Stimulated activated CD4-positive, alpha-beta T cell treated with anti-CD3 and anti-CD28 coated beads, Interleukin-4, amount 100 ng/mL, for 24 hours (primary cell): ENCODE measurements at regions not wholly inside any gene's neighbourhood (a gene's known extent, or its start where the extent isn't known, plus 50 kb on each side); places are given as distances from the start of the nearest gene placed in this dataset.

Experiments used
- DNase-seq: peaks from one replicate; pipeline ENCODE4 v3.0.0-alpha.2; 2020

GRCh38 chr4:181905708-181906107 lies 337.5 kb upstream of the TENM3 start:
- DNase-seq = no peak

DNA sequence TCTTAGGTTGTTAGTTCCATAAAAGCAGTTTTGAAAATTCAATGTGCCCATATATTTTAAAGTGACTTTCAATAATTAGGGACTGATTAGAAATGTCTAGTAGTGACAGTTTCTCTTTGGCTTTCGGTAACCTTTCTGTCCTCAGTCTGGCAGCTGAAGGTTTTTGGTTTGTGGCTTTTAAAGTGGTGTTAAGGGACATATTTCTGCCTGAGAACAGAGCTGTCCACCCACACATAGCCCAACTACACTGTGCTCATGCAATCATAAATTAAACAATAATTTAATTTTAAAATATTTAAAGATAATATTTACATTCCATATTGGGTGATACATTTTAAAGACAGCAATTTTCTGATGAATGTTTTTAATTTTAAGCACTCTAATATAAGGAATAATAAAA lies 335.0 kb upstream of the TENM3 start:
- DNase-seq = no peak

DNA sequence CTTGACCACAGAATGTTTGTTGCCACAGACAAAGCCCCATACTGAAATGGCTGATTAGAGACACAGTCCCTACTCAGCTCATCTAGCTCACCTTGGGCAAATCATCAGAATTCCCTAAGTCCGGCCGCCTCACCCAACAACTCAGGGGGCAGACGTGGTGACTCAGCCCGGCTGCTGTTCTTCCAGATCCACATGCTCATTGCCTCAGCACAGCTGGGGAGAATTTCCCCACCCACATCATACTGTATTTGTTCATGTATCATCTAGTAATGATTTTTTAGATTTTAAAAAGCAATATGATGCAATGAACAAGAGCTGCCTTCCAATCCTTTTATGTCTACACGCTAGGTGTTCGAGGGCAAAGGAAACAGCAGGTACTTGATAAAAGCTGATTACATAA lies 333.8 kb upstream of the TENM3 start:
- no peak for DNase-seq

DNA sequence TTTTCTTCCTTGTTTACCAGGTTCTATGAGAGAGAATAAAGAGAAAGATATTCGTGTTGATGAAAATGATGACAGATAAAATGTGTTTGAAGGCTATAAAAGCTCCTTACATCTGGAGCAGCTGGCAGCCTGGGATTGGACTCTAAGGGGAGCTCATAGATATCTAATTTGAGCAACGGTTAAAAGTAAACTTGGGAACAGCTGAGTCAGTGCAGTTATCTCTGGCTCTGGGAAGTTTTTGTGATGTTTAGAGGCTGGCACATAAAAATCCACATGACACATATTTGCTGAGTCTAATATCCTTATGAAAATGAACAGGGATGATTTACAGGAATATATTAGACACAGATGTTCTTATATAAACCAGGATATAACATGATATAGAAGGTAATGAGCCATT lies 331.8 kb upstream of the TENM3 start:
- DNase-seq = no peak

DNA sequence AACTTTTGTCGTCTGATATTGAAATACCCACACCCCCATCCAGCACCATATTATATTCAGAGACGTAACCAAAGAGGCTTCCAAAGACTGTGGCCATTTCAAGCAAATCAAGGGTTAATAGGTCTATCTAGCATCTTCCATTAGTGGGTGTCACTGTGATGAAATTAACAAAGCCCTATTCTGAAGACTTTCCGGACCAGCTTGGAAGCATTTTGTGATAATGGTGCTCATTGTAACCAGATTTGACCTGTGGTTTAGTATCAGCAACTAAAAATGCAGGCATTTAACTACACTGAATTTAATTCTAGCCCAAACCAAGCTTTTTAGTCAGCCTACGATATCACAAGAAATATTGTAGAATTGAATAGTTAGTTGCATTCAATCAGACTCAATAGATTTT lies 309.7 kb upstream of the TENM3 start:
- DNase-seq = no peak

GRCh38 chr4:181938631-181939030 lies 304.6 kb upstream of the TENM3 start:
- DNase-seq = no peak

DNA sequence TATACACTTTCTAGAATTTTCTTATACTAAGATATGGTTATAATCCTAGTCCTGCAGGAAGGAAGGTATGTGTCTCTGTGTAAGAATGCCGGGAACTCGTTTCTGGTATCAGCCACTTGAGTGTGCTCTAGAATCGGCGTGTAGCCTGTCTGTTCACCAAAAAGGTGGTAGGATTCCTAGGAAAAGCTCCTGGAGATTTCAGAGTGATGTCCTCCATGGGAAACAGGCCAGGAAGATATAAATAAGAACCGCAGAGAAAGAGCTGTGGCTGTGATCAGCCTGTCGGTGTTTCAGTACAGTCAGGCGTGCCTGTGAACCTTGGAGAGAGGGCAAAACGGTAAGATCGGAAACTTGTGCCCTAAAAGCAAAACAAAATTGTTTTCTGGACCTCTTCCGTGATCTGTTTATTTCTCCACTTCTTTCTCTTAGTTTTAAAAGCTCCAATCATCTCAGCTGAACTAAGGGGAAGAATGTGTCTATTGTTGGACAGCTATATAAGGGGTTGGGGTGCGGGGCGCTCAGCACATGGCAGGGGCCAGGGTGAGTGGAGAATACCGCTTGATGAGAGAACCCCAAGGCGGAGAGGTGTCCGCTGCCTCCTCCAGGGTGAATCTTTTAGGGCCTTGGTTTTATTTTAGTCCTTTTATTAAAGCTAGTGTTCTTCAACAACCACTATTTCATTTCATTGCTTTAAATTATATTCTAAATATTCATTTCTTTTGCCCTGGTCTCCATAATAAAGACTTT lies 303.8 kb upstream of the TENM3 start:
- DNase-seq = no peak

DNA sequence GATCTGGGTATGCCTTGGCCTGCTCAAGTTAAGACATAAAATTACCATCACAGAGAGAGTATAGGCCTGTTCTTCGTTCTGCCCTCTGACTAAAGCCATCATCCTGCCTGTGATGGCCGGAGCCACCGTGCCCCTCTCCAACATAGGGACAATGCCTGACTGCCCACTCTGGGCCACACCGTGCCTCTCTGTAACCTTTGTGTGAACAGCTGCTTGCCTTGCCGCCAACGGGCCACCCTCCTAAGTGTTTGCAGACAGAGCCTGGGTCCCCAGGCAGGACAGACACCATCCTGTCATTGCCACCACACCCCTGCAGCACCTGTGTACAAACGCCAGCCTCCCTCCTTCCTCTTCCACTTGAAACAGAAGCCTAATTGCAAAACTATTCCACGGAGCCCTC lies 298.7 kb upstream of the TENM3 start:
- DNase-seq = no peak

DNA sequence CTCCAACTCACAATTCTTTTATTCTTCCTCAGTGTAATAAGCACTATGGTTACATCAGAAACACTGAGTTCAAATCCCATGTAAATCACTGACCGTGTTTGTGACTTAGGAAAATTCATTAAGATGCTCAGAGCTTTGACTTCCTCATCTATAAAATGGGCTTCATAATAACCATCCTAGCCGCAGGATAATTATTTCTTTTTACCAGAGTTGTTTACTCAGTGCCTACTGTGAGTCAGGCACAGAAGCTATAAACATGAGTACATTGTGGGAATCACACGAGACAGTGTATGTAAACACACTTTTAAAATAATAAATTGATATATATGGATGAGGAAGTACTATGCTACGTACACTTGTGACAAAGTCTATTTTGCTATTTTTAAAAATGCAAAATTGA lies 296.3 kb upstream of the TENM3 start:
- no peak for DNase-seq

GRCh38 chr4:181948839-181949382 lies 294.3 kb upstream of the TENM3 start:
- DNase-seq = no peak

DNA sequence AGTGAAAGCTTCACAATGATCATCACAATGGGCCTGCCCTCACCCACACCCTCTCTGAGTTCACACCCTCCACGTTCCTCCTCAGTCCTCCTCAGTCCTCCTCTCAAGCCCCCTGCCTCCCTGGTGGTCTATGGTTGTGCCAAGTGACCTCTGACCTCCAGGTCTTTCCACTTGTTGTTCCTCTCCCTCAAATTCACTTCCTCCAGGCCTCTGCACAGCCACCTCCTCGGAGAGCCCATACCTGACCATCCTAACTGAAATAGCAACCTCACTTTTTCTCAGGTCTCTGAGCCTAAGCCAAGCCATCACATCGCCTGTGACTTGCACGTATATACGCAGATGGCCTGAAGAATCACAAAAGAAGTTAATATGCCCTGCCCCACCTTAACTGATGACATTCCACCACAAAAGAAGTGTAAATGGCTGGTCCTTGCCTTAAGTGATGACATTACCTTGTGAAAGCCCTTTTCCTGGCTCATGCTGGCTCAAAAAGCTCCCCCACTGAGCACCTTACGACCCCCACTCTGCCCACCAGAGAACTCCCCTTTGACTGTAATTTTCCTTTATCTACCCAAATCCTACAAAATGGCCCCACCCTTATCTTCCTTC lies 293.4 kb upstream of the TENM3 start:
- DNase-seq = no peak

DNA sequence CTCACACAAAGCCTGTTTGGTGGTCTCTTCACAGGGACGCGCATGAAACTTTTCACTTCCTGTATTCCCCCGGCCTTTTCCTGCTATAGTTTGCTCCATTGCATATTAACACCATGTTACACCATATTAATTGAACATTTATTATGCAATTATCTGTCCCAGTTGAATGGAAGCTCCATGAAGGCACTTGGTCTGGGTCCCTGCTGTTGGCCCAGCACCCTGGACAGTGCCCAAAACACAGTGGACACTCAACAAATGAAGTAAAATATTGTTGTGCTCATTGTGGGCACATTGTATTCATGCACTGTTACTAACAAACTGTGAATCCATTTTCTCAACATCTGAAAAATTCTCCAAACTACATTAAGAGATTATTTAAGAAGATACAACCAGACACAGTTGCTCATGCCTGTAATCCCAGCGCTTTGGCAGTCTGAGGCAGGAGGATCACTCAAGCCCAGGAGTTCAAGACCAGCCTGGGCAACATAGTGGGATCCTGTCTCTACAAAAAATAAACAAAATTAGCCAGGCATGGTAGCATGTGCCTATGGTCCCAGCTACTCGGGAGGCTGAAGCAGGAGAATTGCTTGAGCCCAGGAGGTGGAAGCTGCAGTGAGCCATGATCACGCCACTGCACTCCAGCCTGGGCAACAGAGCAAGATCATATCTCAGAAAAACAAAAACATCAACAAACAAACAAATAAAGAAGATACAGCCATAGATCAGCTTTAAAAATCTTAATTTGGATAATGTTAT lies 292.7 kb upstream of the TENM3 start:
- no peak for DNase-seq

GRCh38 chr4:181951265-181951664 lies 291.9 kb upstream of the TENM3 start:
- no peak for DNase-seq

DNA sequence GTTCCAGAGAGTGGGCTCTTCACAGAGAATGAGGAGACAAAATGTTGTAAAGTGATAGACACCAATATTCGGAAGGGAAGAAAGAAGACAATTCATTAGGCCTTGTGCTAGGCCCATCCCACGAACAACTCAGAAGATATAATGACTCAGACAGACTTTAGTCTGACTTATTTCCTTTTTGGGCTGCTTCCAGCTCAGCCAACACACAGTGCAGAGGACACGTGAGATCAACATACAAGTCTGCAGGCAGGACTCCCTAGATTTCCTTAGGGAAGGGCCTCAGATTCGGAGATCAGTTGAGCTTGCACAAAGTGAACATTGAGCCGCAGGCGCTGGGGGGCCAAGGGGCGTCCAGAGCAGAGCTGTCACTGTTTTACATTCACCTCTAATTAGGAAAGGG lies 290.7 kb upstream of the TENM3 start:
- DNase-seq = no peak

- no peak for DNase-seq
Observed at GRCh38 chr4:181956512-181956911, 286.7 kb upstream of the TENM3 start.

- no peak for DNase-seq
Observed at GRCh38 chr4:181957088-181957487, 286.1 kb upstream of the TENM3 start.

DNA sequence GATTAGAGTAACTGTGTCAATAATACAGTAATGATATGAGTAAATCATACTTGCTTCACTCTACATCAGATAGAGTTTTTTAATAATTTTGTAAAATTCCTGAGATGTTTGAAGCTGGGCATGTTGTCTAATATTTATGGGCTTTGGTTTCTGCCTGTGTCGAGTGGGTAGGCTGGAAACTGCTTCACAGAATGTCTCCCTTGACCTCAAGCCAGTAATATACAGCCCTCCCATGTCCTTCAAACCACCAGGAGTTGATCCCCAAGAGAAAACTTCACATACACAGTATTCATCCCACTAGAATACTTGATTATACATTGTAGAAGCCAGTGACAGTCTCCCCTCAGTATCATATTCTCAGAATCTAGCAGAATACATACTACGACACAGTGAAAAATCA lies 284.8 kb upstream of the TENM3 start:
- no peak for DNase-seq

DNA sequence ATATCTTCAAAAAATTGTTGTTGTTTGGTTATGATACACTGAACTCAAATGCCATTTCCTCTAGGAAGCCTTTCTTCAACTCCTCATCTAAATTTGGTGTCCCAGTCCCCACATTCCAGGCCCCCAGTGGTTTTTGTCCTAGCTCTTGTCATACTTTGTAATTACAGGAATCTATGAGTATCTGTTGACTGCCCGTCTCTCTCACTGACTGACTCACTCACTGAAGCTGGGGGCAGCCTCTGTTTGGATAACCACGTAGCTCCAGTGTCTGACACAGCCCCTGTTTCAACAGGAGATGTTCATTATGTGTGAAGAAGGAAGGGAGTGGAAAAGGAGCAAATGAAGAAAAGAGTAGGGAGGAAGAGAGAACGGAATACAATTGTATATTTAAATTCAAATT lies 284.1 kb upstream of the TENM3 start:
- no peak for DNase-seq

GRCh38 chr4:181960384-181960783 lies 282.8 kb upstream of the TENM3 start:
- DNase-seq = no peak

DNA sequence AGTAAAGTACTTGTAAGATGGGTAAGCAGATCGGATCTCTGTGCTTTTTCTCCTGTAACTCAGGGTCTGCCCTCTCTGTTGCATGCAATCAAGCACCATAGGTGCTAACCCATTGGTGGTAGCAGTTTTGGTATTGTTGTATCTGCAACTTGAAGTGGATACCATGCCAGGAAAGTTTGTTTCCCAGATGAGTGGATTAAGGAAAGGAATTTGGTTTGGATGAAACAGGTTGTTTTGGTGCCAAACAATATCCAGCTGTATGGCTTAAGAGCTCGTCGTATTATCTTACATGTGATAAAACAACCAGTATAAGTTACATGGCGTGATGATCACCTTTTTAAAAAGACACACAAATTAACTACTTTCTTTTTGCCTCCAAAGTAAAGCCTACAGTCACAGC lies 280.9 kb upstream of the TENM3 start:
- no peak for DNase-seq

GRCh38 chr4:181964731-181965130 lies 278.5 kb upstream of the TENM3 start:
- no peak for DNase-seq

GRCh38 chr4:181966104-181966551 lies 277.1 kb upstream of the TENM3 start:
- DNase-seq = no peak

DNA sequence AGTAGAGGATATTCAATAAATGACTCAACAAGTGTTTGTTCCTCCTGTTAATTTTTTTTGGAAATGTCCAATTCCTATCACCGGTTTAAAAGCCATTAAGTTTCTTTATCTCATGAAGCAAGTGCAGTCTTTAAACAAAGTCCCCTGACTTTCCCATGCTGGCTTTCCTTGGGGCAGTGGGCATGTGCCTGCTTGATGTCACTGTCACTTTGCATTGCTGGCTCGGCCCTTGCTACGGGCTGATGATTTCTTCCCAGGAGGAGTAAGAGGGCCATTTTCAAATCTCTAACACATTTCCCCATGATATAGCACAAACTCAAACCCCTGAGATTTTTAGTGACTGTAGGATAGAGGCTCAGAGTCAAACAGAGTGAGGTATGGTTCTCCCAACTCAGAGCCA lies 275.8 kb upstream of the TENM3 start:
- no peak for DNase-seq

DNA sequence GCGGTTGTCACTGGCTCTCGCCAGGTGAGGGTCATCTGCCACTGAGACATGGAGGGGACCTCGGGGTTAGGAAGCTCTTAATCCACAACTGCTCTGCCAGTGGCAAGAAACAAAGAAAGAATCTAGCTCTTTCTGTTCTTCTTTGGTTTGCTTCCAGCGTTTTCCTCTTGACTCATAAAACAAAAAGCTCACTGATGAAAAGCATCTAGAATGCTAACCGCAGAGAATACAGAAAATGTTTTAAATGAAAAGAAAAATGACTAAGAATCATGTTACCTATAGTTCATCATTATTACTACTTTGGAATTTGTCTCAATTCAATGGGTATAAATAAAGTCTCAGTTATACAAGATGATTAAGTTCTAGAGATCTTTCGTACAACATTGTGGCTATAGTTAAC lies 274.8 kb upstream of the TENM3 start:
- no peak for DNase-seq
